ENCODE measurements at regions not wholly inside any gene's neighbourhood (a gene's known extent, or its start where the extent isn't known, plus 50 kb on each side); places are given as distances from the start of the nearest gene placed in this dataset.

GRCh38 chr10:56902554-56902953, 541.5 kb upstream of the ZWINT start:
- TF ChIP-seq, protein P1, sequence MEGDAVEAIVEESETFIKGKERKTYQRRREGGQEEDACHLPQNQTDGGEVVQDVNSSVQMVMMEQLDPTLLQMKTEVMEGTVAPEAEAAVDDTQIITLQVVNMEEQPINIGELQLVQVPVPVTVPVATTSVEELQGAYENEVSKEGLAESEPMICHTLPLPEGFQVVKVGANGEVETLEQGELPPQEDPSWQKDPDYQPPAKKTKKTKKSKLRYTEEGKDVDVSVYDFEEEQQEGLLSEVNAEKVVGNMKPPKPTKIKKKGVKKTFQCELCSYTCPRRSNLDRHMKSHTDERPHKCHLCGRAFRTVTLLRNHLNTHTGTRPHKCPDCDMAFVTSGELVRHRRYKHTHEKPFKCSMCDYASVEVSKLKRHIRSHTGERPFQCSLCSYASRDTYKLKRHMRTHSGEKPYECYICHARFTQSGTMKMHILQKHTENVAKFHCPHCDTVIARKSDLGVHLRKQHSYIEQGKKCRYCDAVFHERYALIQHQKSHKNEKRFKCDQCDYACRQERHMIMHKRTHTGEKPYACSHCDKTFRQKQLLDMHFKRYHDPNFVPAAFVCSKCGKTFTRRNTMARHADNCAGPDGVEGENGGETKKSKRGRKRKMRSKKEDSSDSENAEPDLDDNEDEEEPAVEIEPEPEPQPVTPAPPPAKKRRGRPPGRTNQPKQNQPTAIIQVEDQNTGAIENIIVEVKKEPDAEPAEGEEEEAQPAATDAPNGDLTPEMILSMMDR (IDR thresholded peaks at IDR 0.05) = no peak
- no peak for TF ChIP-seq POLR2AphosphoS5 (IDR thresholded peaks at IDR 0.05; ENCODE audit: low read depth, low read length)
- no peak for TF ChIP-seq SIN3A (IDR thresholded peaks at IDR 0.05; ENCODE audit: borderline replicate concordance, insufficient read depth, low read depth, low read length)

Data from Panc1 (cell line).